ENCODE measurements at regions not wholly inside any gene's neighbourhood (a gene's known extent, or its start where the extent isn't known, plus 50 kb on each side); places are given as distances from the start of the nearest gene placed in this dataset.

DNA sequence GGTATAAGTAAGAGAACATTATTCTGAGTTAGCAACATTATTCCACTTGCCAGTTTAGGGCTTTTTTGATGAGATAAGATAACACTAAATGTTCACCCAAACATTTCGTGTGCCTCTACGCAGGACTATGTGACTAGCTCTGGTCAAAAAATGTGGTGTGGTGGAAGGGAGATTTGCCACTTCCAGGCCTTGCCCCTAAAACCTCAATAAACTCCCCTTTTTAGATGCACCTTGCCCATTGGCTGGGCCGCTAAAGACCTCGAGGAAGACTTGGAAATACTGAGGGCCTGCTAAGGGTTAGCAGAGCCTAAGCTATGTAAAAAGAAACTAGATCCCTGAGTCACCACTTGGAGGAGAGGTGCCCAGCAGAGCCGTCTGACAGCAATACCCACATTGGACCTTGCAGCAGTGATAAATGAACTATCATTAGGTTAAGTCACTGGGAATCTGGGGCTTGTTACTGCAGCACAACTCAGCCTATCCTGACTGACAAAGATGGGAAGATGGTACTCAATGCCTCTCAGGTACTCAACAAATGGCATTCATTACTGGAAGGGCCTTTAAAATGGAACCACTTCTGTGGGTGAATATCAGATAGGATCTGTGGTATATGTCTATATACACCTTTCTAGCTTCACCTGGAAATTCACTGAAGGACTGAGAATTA lies 331.5 kb upstream of the TLE3 start:
- Mint-ChIP-seq H3K27me3 (peaks cover 6% of the 10 kb centered on the region), H3K4me3 (no peak overlapping the region), H3K36me3 (ENCODE audit: low read depth) (no peaks in the 10 kb centered on the region), H3K4me1 (ENCODE audit: low read depth) (peaks cover 24% of the 10 kb centered on the region), H3K9me3 (no peaks in the 10 kb centered on the region), H3K27ac (no peak overlapping the region)
- intact Hi-C loops (cut with micrococcal nuclease) = no loop called here

DNA sequence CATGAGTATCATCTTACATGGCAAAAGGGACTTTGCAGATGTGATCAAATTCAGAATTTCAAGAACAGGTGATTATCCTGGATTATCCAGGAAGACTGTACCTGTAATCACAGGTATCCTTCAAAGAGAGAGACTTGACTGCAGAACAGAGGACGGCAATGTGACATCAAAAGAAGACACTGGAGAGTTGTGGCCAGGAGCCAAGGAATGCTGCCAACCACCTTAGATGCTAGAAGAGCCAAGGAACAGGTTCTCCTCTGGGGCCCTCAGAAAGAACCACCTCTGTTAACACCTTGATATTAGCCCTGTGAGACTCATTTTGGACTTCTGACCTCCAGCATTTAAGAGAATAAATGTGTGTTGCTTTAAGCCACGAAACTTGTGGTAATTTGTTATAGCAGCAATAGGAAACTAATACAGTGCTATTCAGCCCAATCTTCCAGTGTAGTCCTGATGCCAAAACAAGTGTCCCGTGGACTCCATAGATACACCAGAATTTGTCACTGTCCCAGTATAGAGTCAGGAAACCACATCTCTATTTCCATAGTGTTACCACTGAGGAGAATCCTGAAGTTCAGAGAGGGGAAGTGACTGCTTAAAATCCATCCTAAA lies 330.6 kb upstream of the TLE3 start:
- no peaks in the 10 kb centered on the region for H3K9me3 Mint-ChIP-seq
- no peak overlapping the region for H3K4me3 Mint-ChIP-seq
- intact Hi-C loops (cut with micrococcal nuclease) = no loop called here
- H3K27me3 Mint-ChIP-seq = peaks cover 7% of the 10 kb centered on the region
- H3K36me3 Mint-ChIP-seq (ENCODE audit: low read depth) = no peaks in the 10 kb centered on the region
- H3K27ac Mint-ChIP-seq = no peak overlapping the region
- H3K4me1 Mint-ChIP-seq (ENCODE audit: low read depth) = peaks cover 24% of the 10 kb centered on the region

DNA sequence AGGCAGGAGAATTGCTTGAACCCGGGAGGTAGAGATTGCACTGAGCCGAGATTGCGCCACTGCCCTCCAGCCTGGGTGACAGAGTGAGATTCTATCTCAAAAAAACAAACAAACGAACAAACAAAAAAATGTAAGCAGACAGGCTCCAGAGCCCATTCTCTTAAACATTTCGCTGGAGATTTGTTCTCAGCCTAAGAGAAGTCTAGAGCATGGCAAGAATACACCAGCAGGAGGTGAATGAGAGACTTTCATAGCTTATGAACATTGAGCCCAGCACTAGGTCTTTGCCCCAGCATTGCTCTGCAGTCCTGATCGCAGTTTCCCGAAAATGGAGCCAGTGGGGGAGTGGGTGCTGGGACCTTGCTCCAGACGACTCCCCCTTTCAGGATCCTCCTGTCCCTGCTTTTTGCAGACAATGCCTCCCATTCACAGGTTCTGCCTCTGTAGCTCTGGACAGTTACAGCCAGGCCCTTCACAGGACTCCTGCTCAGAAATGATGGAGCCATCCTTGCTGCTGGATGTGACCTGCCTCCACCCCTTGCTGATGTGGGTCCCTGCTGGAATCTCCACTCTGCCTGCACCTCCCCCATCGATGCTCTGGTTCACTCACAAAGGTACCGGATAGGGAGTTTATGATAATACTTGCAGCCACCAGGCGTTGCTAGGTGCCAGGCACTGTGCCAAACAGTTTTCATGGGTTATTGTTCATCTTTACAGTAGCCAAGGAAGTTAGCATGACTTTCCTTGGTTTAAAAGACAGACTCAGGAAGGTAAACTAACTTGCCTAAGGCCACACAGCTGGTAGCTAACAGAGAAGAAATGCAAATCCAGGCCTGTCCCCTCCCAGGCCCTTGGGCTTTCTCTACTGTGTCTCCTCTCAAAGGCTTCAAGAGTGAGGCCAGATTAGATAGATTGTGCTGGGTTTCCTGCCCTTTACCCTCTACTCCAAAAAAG lies 329.7 kb upstream of the TLE3 start:
- intact Hi-C loops (cut with micrococcal nuclease) = no loop called here
- Mint-ChIP-seq H3K36me3 (ENCODE audit: low read depth) (no peaks in the 10 kb centered on the region), H3K27ac (no peak overlapping the region), H3K4me1 (ENCODE audit: low read depth) (peaks cover 20% of the 10 kb centered on the region), H3K9me3 (no peaks in the 10 kb centered on the region), H3K27me3 (peaks cover 7% of the 10 kb centered on the region), H3K4me3 (no peak overlapping the region)

DNA sequence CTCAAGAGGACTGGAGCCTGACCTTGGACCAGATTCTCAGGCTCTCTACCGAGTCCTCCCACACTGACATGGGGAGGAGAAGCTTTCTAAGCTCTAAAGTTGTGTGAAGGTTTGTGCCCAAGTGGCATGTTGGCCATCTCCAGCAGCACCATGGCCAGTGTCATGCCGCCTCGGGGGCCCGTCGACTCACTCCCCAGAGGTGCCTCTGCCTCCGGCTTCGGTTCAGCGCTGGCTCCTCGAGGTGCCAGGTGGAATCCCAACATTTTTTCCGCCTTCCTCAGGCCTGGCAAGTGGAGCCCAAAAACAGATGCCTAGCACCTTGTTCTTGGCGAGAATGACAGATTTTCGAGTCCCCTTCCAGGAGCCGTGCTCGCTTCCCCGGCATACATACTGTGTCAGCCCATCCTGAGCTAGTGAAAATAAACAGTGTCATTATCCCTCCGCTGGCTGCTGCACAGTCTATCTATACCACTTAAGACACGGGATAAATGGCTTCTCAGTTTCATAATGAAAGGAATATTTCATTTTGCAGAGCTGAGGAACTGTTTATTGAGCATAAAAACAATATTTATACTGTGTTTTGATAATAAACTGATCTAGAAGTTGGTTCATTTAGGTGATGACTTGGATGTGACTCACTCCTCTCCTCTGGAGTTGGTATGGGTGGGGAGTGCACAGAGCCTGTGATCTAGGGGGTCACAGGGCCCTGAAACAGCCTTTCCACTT lies 328.5 kb upstream of the TLE3 start:
- H3K4me3 Mint-ChIP-seq = no peak overlapping the region
- intact Hi-C loops (cut with micrococcal nuclease) = no loop called here

DNA sequence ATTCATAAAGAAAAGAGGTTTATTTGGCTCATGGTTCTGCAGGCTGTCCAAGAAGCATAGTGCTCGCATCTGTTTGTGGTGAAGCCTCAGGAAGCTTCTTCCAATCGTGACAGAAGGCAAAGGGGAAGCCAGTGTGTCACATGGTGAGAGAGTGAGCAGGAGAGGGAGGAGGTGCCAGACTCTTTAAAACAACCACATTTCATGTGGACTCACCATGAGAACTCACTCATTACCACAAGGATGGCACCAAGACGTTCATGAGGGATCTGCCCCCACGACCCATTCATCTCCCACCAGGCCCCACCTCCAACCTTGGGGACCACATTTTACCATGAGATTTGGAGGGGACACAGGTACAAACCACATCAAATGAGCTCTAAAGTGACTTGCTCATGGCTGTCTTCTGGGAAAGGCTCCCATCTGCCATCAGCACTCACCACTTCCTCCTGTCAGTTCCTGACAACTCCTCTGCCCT lies 327.3 kb upstream of the TLE3 start:
- no peaks in the 10 kb centered on the region for H3K36me3 Mint-ChIP-seq (ENCODE audit: low read depth)
- H3K27me3 Mint-ChIP-seq = peaks cover 14% of the 10 kb centered on the region
- H3K4me1 Mint-ChIP-seq (ENCODE audit: low read depth) = peaks cover 16% of the 10 kb centered on the region
- intact Hi-C loops (cut with micrococcal nuclease) = no loop called here
- no peak overlapping the region for H3K4me3 Mint-ChIP-seq
- H3K27ac Mint-ChIP-seq = peak overlapping the region; percentile 7
- no peaks in the 10 kb centered on the region for H3K9me3 Mint-ChIP-seq

More for the DNA sequence above, 328.5 kb upstream of the TLE3 start:
- no peaks in the 10 kb centered on the region for H3K9me3 Mint-ChIP-seq
- H3K27ac Mint-ChIP-seq = no peak overlapping the region
- no peaks in the 10 kb centered on the region for H3K36me3 Mint-ChIP-seq (ENCODE audit: low read depth)
- H3K27me3 Mint-ChIP-seq = peaks cover 14% of the 10 kb centered on the region
- peaks cover 16% of the 10 kb centered on the region for H3K4me1 Mint-ChIP-seq (ENCODE audit: low read depth)

DNA sequence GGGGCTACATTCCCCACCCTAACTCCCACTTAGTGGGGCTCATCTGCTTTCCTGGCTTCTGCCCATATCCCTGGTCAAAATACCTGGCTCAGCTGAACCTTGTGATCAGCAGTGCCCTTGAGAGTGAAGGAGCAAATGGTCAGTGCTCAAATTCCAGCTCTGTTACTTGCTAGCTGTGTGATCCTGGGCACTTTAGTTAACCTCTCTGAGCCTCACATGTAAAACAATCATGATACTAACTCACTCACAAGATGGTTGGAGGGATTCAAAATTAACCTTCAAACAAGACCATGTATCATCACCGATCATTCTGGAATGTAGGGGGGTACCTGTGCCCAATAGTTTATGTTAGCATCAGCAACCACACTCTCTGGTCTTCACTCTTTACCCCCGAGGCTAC lies 325.6 kb upstream of the TLE3 start:
- no peak overlapping the region for H3K27ac Mint-ChIP-seq
- H3K36me3 Mint-ChIP-seq (ENCODE audit: low read depth) = no peaks in the 10 kb centered on the region
- H3K9me3 Mint-ChIP-seq = no peaks in the 10 kb centered on the region
- intact Hi-C loops (cut with micrococcal nuclease) = no loop called here
- peaks cover 16% of the 10 kb centered on the region for H3K4me1 Mint-ChIP-seq (ENCODE audit: low read depth)
- no peak overlapping the region for H3K4me3 Mint-ChIP-seq
- H3K27me3 Mint-ChIP-seq = peaks cover 19% of the 10 kb centered on the region

DNA sequence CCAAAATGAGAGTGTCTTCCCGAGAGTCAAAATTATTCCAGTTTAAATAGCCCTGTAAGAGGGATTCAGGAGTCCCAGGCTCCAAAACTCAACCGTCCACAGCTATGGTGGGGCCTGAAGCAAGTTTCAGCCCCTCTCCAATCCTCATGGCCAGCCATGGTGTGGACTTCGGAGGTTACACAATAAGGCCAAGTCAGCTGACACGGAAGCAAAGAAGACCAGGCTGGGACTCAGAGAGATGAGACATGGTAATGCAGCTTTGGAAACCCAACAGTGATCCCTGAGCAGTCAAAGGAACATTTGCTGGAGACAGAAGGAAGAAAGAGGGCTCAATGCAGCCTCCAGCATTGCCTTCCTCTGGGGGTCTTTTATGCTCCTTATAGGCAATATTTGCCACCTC lies 324.6 kb upstream of the TLE3 start:
- H3K27ac Mint-ChIP-seq = no peak overlapping the region
- peaks cover 16% of the 10 kb centered on the region for H3K4me1 Mint-ChIP-seq (ENCODE audit: low read depth)
- H3K27me3 Mint-ChIP-seq = peaks cover 25% of the 10 kb centered on the region
- intact Hi-C loops (cut with micrococcal nuclease) = no loop called here
- no peaks in the 10 kb centered on the region for H3K36me3 Mint-ChIP-seq (ENCODE audit: low read depth)
- no peaks in the 10 kb centered on the region for H3K9me3 Mint-ChIP-seq
- H3K4me3 Mint-ChIP-seq = no peak overlapping the region

DNA sequence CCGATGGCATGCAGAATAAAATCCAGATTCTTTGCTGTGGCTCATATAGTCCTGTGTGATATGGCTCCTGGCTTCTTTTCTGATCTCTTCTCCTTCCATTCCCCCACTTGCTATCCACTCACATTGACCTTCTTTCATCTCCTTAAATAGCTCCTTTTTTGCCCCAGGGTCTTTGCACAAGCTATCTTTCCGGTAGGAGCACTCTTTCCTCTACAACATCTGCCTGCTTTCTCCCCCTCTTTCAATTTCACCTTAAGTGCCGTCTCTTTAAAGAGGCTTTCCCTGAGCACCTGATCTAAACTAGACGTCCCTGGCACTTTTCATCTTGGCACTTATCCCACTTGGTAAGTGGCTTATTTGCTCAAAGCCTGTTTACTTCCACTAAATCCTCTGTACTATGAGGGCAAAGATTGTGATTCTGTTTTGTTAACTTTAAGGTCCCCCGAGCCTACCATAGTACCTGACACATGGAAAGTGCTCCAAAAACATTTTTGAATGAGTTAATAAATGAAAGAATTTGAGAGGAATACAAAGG lies 323.3 kb upstream of the TLE3 start:
- H3K4me1 Mint-ChIP-seq (ENCODE audit: low read depth) = peaks cover 16% of the 10 kb centered on the region
- H3K27me3 Mint-ChIP-seq = peaks cover 28% of the 10 kb centered on the region
- no peaks in the 10 kb centered on the region for H3K9me3 Mint-ChIP-seq
- H3K4me3 Mint-ChIP-seq = no peak overlapping the region
- H3K27ac Mint-ChIP-seq = no peak overlapping the region
- no peaks in the 10 kb centered on the region for H3K36me3 Mint-ChIP-seq (ENCODE audit: low read depth)
- intact Hi-C loops (cut with micrococcal nuclease) = no loop called here

DNA sequence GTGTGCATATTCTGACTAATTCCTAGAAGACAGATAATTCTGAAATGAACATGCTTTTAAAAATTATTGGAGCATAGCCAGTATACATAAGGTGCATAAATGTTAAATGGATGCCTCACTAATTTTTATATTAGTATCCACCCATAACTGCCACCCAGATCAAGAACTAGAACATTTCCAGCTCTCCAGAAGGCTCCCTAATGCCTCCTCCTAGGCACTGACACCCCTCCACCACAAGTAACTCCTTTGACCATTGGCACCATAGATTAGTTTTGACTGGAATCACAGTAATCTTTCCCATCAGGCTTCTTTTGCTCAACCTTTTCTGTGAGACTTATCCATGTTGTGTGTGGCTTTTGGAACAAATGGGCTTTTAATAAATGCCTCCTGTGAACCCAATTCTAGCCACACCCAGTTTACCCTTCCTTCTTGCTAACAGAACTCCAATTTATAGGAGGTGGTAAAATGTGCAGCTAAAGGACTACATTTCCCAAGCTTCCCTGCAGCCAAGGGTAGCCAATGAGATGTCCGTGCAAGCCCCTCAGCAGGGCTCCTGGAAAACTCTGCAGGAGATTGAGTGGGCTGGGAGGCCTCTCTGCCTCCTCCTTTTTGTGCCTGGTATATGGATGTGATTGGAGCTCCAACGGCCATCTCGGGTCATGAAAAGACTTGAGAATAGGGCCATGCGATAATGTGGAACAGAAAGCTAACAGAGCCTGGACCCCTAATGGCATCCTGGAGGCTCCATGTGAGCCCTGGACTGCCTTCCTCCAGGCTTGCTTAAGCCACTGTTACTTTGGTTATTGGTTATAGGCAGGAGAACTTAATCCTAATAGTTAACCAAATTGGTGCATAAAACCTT lies 322.6 kb upstream of the TLE3 start:
- Mint-ChIP-seq H3K9me3 (no peaks in the 10 kb centered on the region), H3K4me3 (no peak overlapping the region), H3K27ac (no peak overlapping the region), H3K4me1 (ENCODE audit: low read depth) (peaks cover 11% of the 10 kb centered on the region), H3K27me3 (peaks cover 28% of the 10 kb centered on the region), H3K36me3 (ENCODE audit: low read depth) (no peaks in the 10 kb centered on the region)
- intact Hi-C loops (cut with micrococcal nuclease) = no loop called here

DNA sequence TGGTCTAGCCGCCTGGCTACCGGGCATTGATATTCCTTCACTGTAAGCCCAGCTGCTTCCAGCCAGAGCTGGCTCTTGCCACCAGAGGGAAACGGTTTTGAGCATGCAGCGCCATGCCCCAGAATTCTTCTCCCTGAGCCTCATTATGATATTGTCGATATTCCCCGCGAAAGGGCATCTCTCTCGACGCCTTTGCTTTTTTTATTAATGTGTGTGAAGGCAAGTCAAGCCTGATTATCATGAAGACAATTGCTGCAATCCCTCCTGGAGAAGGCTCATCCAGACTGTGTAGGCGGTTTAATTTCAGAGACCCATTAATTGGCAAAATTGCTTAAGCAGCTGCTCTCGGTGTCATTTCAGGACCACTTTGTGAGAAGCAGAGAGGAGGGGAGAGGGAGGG lies 321.2 kb upstream of the TLE3 start:
- intact Hi-C loops (cut with micrococcal nuclease) = no loop called here
- H3K27me3 Mint-ChIP-seq = peaks cover 23% of the 10 kb centered on the region
- no peaks in the 10 kb centered on the region for H3K36me3 Mint-ChIP-seq (ENCODE audit: low read depth)
- no peak overlapping the region for H3K4me3 Mint-ChIP-seq
- no peak overlapping the region for H3K27ac Mint-ChIP-seq
- no peaks in the 10 kb centered on the region for H3K4me1 Mint-ChIP-seq (ENCODE audit: low read depth)
- H3K9me3 Mint-ChIP-seq = no peaks in the 10 kb centered on the region

DNA sequence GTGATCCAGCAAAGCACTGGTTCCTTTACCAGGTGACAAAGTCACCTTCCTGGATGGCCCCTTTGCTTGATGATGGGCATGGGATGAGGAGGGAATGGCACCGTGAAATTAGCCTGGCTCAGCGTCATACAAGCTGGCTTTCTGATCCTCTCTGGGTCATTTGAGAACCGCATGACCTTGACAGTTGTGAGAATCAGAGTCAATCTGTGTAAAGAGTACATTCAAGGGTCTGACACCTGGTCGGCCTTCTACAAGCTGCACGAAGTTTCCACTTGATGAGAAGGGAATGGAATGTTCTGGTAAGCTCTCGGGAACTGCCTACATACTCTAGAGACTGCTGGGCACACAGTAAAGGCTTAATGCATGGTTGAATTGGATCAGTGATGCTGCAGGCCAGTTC lies 319.8 kb upstream of the TLE3 start:
- H3K27ac Mint-ChIP-seq = no peak overlapping the region
- no peak overlapping the region for H3K4me3 Mint-ChIP-seq

DNA sequence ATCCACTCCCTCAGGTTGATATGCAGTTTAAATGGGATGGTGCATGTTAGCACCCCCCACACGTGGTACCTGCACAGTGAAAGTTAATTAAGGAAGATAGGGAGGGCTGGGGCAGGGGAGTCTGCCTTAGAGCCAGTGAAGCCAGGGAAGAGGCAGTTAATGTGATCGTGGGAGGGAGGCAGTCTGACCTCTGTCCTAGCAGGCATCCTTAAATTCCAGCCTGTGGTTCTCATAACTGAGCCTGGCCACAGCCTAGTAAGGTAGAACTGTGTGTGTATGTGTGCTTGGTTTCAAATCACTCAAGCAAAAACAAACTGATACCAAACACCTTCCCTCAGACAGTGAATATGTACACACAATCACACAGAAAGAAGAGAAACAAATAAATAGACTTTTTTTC lies 319.1 kb upstream of the TLE3 start:
- Mint-ChIP-seq H3K27ac (no peak overlapping the region), H3K27me3 (peaks cover 16% of the 10 kb centered on the region), H3K36me3 (ENCODE audit: low read depth) (no peaks in the 10 kb centered on the region), H3K9me3 (no peaks in the 10 kb centered on the region), H3K4me1 (ENCODE audit: low read depth) (no peaks in the 10 kb centered on the region), H3K4me3 (no peak overlapping the region)
- intact Hi-C loops (cut with micrococcal nuclease) = no loop called here

More for the DNA sequence above, 319.8 kb upstream of the TLE3 start:
- Mint-ChIP-seq H3K4me1 (ENCODE audit: low read depth) (no peaks in the 10 kb centered on the region), H3K9me3 (no peaks in the 10 kb centered on the region), H3K36me3 (ENCODE audit: low read depth) (no peaks in the 10 kb centered on the region), H3K27me3 (peaks cover 20% of the 10 kb centered on the region)
- intact Hi-C loops (cut with micrococcal nuclease) = no loop called here

DNA sequence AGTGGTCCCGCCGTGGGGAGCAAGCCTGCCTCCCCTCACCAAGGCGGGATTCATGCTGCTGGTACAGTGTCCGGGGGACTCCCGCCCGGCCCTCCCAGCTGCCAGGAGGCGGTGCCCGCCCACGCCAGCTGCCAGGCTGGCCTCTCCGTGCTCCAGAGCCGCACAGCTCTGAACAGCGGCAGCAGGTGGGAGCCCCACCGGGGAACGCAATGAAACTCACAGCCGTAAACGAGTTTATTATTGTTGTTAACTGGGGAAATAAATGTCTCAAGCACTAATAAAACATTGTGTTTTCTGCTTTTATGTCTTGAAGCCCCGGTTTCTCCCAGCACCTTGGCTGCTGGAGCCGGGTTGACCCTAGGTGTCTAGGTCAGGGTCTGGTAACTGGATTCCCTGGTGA lies 317.7 kb upstream of the TLE3 start:
- intact Hi-C loops (cut with micrococcal nuclease) = no loop called here
- Mint-ChIP-seq H3K4me3 (no peak overlapping the region), H3K9me3 (no peaks in the 10 kb centered on the region), H3K4me1 (ENCODE audit: low read depth) (no peaks in the 10 kb centered on the region), H3K36me3 (ENCODE audit: low read depth) (no peaks in the 10 kb centered on the region), H3K27ac (no peak overlapping the region), H3K27me3 (peaks cover 14% of the 10 kb centered on the region)

Measured in dendritic cell treated with granulocyte-macrophage colony-stimulating factor and Interleukin-4, amounts not matched to agents 40 ng/mL and 50 ng/mL, for 4 days (primary cell).